B cell (primary cell): ENCODE measurements at regions not wholly inside any gene's neighbourhood (a gene's known extent, or its start where the extent isn't known, plus 50 kb on each side); places are given as distances from the start of the nearest gene placed in this dataset.

ENCODE experiments used
- ATAC-seq: fragments of 200-7000 bp; cut with Tn5 transposase; one replicate; pipeline ENCODE4 v1.10.0; 2021; ENCODE audit warnings: low read depth, mild to moderate bottlenecking, moderate number of reproducible peaks, moderate library complexity
- CTCF ChIA-PET: fragments of 350-600 bp; sonication (Branson Sonifier 250); formaldehyde crosslinking; loops from one replicate; lab custom pipeline; 2021; ENCODE audit warnings: antibody characterized with exemption, inconsistent platforms; lab: Charles Lee
- POLR2A ChIA-PET: fragments of 350-600 bp; sonication (Branson Sonifier 250); formaldehyde crosslinking; loops from one replicate; lab custom pipeline; 2021; ENCODE audit warnings: antibody characterized with exemption; lab: Charles Lee
- DNase-seq: peaks from one replicate; pipeline ENCODE4 v3.0.0; 2013
- H2AFZ ChIP-seq: 2 replicates; pipeline ENCODE4 v1.6.1; 2012; ENCODE audit warnings: mild to moderate bottlenecking, low read depth, low read length; ENCODE audit not compliant: insufficient read depth, poor library complexity, severe bottlenecking
- H3K27ac ChIP-seq, 2 donors: 1 replicate in 1 of 2; 2 replicates in 1 of 2; pipeline ENCODE4 v1.5.1; 2012 to 2013; ENCODE audit warnings: low read length in 2 of 2, mild to moderate bottlenecking in 2 of 2, moderate library complexity in 1 of 2
- H3K27me3 ChIP-seq, 4 experiments: fragments of 200-600 bp in 1 of 4; sonication (generic) in 1 of 4; replicated peaks in 1 of 4; 1 replicate in 2 of 4; 2 replicates in 2 of 4; pipeline versions ENCODE4 v1.6.1 to v1.7.0; 2013 to 2016; ENCODE audit warnings: low read length in 3 of 4, mild to moderate bottlenecking in 2 of 4, mixed read lengths in 1 of 4, moderate library complexity in 1 of 4; ENCODE audit not compliant: insufficient read depth in 4 of 4, control insufficient read depth in 3 of 4; ENCODE audit errors: control extremely low read depth in 1 of 4
- H3K36me3 ChIP-seq, 2 experiments: replicated peaks in 1 of 2; 1 replicate in 1 of 2; 2 replicates in 1 of 2; pipeline versions ENCODE4 v1.6.1 to v1.7.1; 2013; ENCODE audit warnings: low read length in 1 of 2; ENCODE audit not compliant: insufficient read depth in 2 of 2, control insufficient read depth in 1 of 2; ENCODE audit errors: control extremely low read depth in 1 of 2, extremely low read depth in 1 of 2
- H3K4me1 ChIP-seq, 2 donors: fragments of 200-600 bp in 1 of 2; sonication (generic) in 1 of 2; 1 replicate in 1 of 2; 2 replicates in 1 of 2; pipeline versions ENCODE4 v1.5.1 to v1.6.1; 2013 to 2017; ENCODE audit warnings: low read length in 2 of 2; ENCODE audit not compliant: control insufficient read depth in 2 of 2, insufficient read depth in 2 of 2
- H3K4me2 ChIP-seq: replicated peaks from 2 replicates; pipeline ENCODE3; 2012; ENCODE audit warnings: mild to moderate bottlenecking, low read depth, low read length; ENCODE audit not compliant: poor library complexity, severe bottlenecking
- H3K4me3 ChIP-seq, 5 experiments: fragments of 200-600 bp in 1 of 5; sonication (generic) in 1 of 5; 1 replicate in 3 of 5; 2 replicates in 2 of 5; pipeline versions ENCODE4 v1.5.1 to v1.7.0; 2011 to 2016; ENCODE audit warnings: low read length in 4 of 5, mild to moderate bottlenecking in 4 of 5, low read depth in 2 of 5, control low read depth in 1 of 5, moderate library complexity in 1 of 5; ENCODE audit not compliant: insufficient read depth in 1 of 5; ENCODE audit errors: control extremely low read depth in 1 of 5, extremely low read depth in 1 of 5
- H3K79me2 ChIP-seq: fragments of 200-600 bp; sonication (generic); one replicate; pipeline ENCODE4 v1.6.0; 2016; ENCODE audit warnings: low read length; ENCODE audit not compliant: control insufficient read depth, insufficient read depth
- H3K9ac ChIP-seq: fragments of 200-600 bp; sonication (generic); 2 replicates; pipeline ENCODE4 v1.6.1; 2017; ENCODE audit warnings: mild to moderate bottlenecking, low read length, moderate library complexity
- H3K9me3 ChIP-seq, 3 donors: one replicate each; pipeline versions ENCODE4 v1.6.1 to v1.7.1; 2013; ENCODE audit warnings: low read length in 2 of 3; ENCODE audit not compliant: control insufficient read depth in 2 of 3, insufficient read depth in 1 of 3; ENCODE audit errors: control extremely low read depth in 1 of 3
- H4K20me1 ChIP-seq: 2 replicates; pipeline ENCODE4 v1.6.0; 2012; ENCODE audit warnings: mild to moderate bottlenecking, low read length; ENCODE audit not compliant: insufficient read depth, control insufficient read depth, poor library complexity, severe bottlenecking
- H3K27ac Mint-ChIP-seq: one replicate; pipeline ENCODE4 v1.8.0; 2021; ENCODE audit warnings: mixed read lengths
- H3K27me3 Mint-ChIP-seq: one replicate; pipeline ENCODE4 v1.8.0; 2021; ENCODE audit warnings: mixed read lengths
- H3K4me1 Mint-ChIP-seq: one replicate; pipeline ENCODE4 v1.8.0; 2021; ENCODE audit warnings: mixed read lengths
- H3K4me3 Mint-ChIP-seq: one replicate; pipeline ENCODE4 v1.8.0; 2021; ENCODE audit warnings: mixed read lengths
- H3K9me3 Mint-ChIP-seq: one replicate; pipeline ENCODE4 v1.8.0; 2022; ENCODE audit warnings: mixed read lengths; ENCODE audit not compliant: insufficient read depth
- CTCF ChIP-seq: fragments of 200-600 bp; IDR thresholded peaks from one replicate; pipeline ENCODE4 v1.8.0; 2022; ENCODE audit warnings: antibody characterized with exemption, mild to moderate bottlenecking
- EZH2 ChIP-seq: IDR thresholded peaks from 2 replicates; pipeline ENCODE4 v1.6.1; 2012; ENCODE audit warnings: borderline replicate concordance, low read depth, mild to moderate bottlenecking, moderate library complexity, low read length; ENCODE audit not compliant: insufficient read depth, poor library complexity, severe bottlenecking
- WGBS: methylation state at CpG from one replicate; pipeline ENCODE4 v1.1.5; 2013; ENCODE audit warnings: missing lambda C conversion rate; ENCODE audit not compliant: insufficient coverage; 5-methylcytosine and 5-hydroxymethylcytosine counted together
- intact Hi-C: fragments of 100-400 bp; cut with micrococcal nuclease; formaldehyde crosslinking; loops from one replicate; pipeline ENCODE4 v1.10.0; 2022

- no peaks in the 10 kb centered on the region for H3K27me3 ChIP-seq
- H3K27ac ChIP-seq, result no peak overlapping the region
- POLR2A ChIA-PET, result no interaction called here
- H3K36me3 ChIP-seq, result no peaks in the 10 kb centered on the region
- H3K4me2 ChIP-seq, result no peak overlapping the region
- Mint-ChIP-seq H3K27ac (no peak overlapping the region), H3K27me3 (no peaks in the 10 kb centered on the region), H3K4me1 (no peaks in the 10 kb centered on the region), H3K9me3 (peaks cover 7% of the 10 kb centered on the region), H3K4me3 (no peak overlapping the region)
- peaks cover 0 to 6% (median 1%) of the 10 kb centered on the region in 3 donors for H3K9me3 ChIP-seq
- no peaks in the 10 kb centered on the region for H4K20me1 ChIP-seq
- no peak for DNase-seq
- H2AFZ ChIP-seq, result no peak overlapping the region
- ATAC-seq, result no peak
- no peaks in the 10 kb centered on the region for H3K4me1 ChIP-seq
- CTCF ChIA-PET, result no interaction called here
- no peak overlapping the region for H3K4me3 ChIP-seq
- TF ChIP-seq EZH2 (no peak), CTCF (no peak)
- no peak overlapping the region for H3K9ac ChIP-seq
- H3K79me2 ChIP-seq, result no peaks in the 10 kb centered on the region
- intact Hi-C loops, result no loop called here
Observed at GRCh38 chr15:54810496-54810895, 386.2 kb downstream of the RSL24D1 start.

- Mint-ChIP-seq H3K9me3 (peaks cover 7% of the 10 kb centered on the region), H3K27me3 (no peaks in the 10 kb centered on the region), H3K27ac (no peak overlapping the region), H3K4me1 (no peaks in the 10 kb centered on the region), H3K4me3 (no peak overlapping the region)
- DNase-seq (no peak), ATAC-seq (no peak)
- no peaks in the 10 kb centered on the region for H3K36me3 ChIP-seq
- H3K4me2 ChIP-seq, result no peak overlapping the region
- H4K20me1 ChIP-seq, result no peaks in the 10 kb centered on the region
- no peak overlapping the region for H3K4me3 ChIP-seq
- no peaks in the 10 kb centered on the region for H3K27me3 ChIP-seq
- no peak overlapping the region for H3K9ac ChIP-seq
- WGBS, result no CpG with 5 or more reads among the region's 2 CpGs
- no peak overlapping the region for H2AFZ ChIP-seq
- peaks cover 0 to 6% (median 1%) of the 10 kb centered on the region in 3 donors for H3K9me3 ChIP-seq
- ChIA-PET CTCF (no interaction called here), POLR2A (no interaction called here)
- H3K4me1 ChIP-seq, result no peaks in the 10 kb centered on the region
- intact Hi-C loops, result no loop called here
- TF ChIP-seq CTCF (no peak), EZH2 (no peak)
- H3K27ac ChIP-seq, result no peak overlapping the region
- H3K79me2 ChIP-seq, result no peaks in the 10 kb centered on the region
Observed at GRCh38 chr15:54810031-54810430, 386.7 kb downstream of the RSL24D1 start.
